NCI-H128 (cell line): ENCODE measurements at regions not wholly inside any gene's neighbourhood (a gene's known extent, or its start where the extent isn't known, plus 50 kb on each side); places are given as distances from the start of the nearest gene placed in this dataset.

ENCODE experiments used
- DNase-seq: peaks from one replicate; lab custom pipeline; 2025; ENCODE audit not compliant: unreplicated experiment; lab: John Stamatoyannopoulos, UW

- no peak for DNase-seq
These were observed 322.8 kb downstream of the UQCRFS1 start for GRCh38 chr19:28889941-28890670.

- no peak for DNase-seq
These were observed 324.9 kb downstream of the UQCRFS1 start for GRCh38 chr19:28887920-28888618.

- DNase-seq, result no peak
These were observed 326.2 kb downstream of the UQCRFS1 start for GRCh38 chr19:28886708-28887107.

GRCh38 chr19:28885965-28886364, 327.0 kb downstream of the UQCRFS1 start:
- no peak for DNase-seq

GRCh38 chr19:28884786-28885476, 328.0 kb downstream of the UQCRFS1 start:
- no peak for DNase-seq

GRCh38 chr19:28883241-28883693, 329.7 kb downstream of the UQCRFS1 start:
- no peak for DNase-seq

GRCh38 chr19:28882818-28883217, 330.1 kb downstream of the UQCRFS1 start:
- no peak for DNase-seq

- no peak for DNase-seq
These were observed 331.3 kb downstream of the UQCRFS1 start for GRCh38 chr19:28881616-28882015.

- DNase-seq, result no peak
These were observed 332.1 kb downstream of the UQCRFS1 start for GRCh38 chr19:28880735-28881401.

GRCh38 chr19:28878862-28879566, 333.9 kb downstream of the UQCRFS1 start:
- DNase-seq, result peak; percentile 15

- no peak for DNase-seq
These were observed 336.3 kb downstream of the UQCRFS1 start for GRCh38 chr19:28876609-28877123.

- no peak for DNase-seq
These were observed 338.2 kb downstream of the UQCRFS1 start for GRCh38 chr19:28874742-28875141.

GRCh38 chr19:28873301-28873700, 339.6 kb downstream of the UQCRFS1 start:
- DNase-seq, result no peak

- DNase-seq, result no peak
These were observed 341.7 kb downstream of the UQCRFS1 start for GRCh38 chr19:28871099-28871725.

GRCh38 chr19:28869459-28869858, 343.5 kb downstream of the UQCRFS1 start:
- DNase-seq, result no peak

GRCh38 chr19:28868836-28869235, 344.1 kb downstream of the UQCRFS1 start:
- no peak for DNase-seq

GRCh38 chr19:28867978-28868377, 345.0 kb downstream of the UQCRFS1 start:
- no peak for DNase-seq

- DNase-seq, result no peak
These were observed 348.3 kb downstream of the UQCRFS1 start for GRCh38 chr19:28864577-28865042.

- no peak for DNase-seq
These were observed 348.9 kb downstream of the UQCRFS1 start for GRCh38 chr19:28864024-28864503.

GRCh38 chr19:28862238-28862637, 350.7 kb downstream of the UQCRFS1 start:
- no peak for DNase-seq
